LNCaP clone FGC (cell line): ENCODE measurements at regions not wholly inside any gene's neighbourhood (a gene's known extent, or its start where the extent isn't known, plus 50 kb on each side); places are given as distances from the start of the nearest gene placed in this dataset.

Experiments used
- DNase-seq: peaks from one replicate; pipeline ENCODE4 v3.0.0-alpha.2; 2011; ENCODE audit warnings: low read depth
- H3K4me3 ChIP-seq: 2 replicates; pipeline ENCODE4 v1.5.1; 2011; ENCODE audit warnings: mild to moderate bottlenecking, low read depth, low read length, control low read depth
- TF ChIP-seq, protein P1 (sequence below): IDR thresholded peaks from 2 replicates; pipeline ENCODE4 v1.5.1; 2012; ENCODE audit warnings: mild to moderate bottlenecking; ENCODE audit not compliant: control insufficient read depth, insufficient read depth; ENCODE audit errors: extremely low read depth

DNA sequence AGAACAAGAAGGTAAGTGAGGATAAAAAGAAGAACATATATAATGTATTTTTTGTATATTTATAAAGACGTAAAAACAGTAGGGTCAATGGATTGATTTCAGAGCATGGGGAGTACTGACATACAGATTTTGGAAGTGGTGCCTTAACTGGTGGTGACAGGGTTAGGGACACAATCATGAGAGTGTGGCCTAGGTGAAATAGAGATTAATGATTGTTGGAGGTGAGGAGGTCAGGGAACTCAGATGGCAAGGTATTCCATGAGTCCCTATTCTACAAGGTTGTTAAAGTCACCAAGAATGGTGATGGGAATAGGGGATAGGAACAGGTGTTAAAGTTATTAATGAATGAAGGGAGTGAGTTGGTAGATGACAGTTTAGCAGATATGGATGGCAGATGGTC, 210.8 kb downstream of the SEMA6A start:
- no peak for DNase-seq
- TF ChIP-seq, protein P1, sequence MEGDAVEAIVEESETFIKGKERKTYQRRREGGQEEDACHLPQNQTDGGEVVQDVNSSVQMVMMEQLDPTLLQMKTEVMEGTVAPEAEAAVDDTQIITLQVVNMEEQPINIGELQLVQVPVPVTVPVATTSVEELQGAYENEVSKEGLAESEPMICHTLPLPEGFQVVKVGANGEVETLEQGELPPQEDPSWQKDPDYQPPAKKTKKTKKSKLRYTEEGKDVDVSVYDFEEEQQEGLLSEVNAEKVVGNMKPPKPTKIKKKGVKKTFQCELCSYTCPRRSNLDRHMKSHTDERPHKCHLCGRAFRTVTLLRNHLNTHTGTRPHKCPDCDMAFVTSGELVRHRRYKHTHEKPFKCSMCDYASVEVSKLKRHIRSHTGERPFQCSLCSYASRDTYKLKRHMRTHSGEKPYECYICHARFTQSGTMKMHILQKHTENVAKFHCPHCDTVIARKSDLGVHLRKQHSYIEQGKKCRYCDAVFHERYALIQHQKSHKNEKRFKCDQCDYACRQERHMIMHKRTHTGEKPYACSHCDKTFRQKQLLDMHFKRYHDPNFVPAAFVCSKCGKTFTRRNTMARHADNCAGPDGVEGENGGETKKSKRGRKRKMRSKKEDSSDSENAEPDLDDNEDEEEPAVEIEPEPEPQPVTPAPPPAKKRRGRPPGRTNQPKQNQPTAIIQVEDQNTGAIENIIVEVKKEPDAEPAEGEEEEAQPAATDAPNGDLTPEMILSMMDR: no peak
- H3K4me3 ChIP-seq: no peak overlapping the region

DNA sequence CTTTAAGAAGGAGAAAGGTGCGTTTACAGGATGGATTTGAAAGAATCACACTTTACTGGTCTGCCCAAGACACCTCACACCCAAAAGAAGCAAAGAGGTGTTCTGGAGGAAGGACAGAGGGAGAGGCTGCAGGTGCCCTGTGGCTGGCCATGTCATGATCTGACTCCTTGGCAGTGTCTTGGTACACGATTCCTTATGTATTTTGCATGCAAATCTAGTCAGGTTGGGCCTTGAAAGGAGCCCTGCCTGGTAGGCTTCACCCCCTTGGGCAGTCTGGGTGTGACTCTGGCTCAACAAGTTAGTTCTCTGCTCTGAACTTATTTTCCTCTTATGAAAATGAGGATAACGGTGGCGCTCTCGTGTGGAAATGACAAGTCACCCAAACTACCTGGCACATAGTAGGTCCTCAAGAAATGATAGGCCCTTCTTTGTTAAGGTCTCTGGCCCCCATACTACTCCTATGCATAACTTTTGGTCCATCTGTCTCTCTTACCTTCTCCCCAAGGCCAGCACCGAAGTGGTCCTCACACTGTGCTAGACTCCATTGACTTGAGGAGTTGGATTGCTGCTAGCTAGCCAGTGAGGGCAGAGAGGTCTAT, 212.5 kb downstream of the SEMA6A start:
- TF ChIP-seq, protein P1: no peak
- H3K4me3 ChIP-seq: no peak overlapping the region
- no peak for DNase-seq

DNA sequence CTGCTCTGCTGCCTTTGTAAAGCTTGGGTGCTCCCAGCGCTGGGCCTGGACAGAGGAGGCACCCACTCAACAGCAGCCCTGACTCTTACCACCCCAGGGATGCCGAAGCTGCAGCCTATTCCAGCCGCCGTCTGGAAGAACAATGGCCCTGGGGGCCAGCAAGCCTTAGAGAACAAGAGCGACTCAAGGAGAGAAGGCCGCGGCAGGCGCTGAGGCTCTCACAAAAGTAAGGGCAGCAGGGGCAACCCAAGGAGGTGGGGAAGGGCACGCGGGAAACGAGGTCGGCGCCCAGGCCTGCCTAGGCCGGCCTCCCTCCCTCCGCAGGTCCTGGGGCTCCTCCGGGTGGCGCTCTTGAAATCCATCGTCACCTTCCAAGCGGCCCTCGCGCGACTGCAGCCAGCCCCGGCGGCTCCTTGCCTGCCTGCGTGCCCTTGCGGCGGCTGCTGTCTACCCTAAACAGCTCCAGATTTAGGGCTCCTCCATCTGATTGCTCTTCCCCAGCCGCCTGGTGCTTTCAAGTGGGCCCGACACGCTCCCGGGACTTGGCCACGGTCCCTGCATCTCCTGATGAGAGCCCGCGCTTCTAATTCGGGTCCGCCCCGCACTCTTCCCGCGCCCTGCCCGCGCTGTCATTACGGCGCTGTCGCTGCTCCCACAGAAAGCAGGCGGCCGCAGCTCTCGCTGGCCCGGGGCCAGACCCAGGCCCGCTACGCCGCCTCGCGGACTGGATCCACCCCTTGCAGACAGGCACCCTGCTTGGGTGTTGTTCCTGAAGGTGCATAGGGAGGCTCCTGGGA, 213.3 kb downstream of the SEMA6A start:
- DNase-seq: no peak
- TF ChIP-seq, protein P1: no peak
- H3K4me3 ChIP-seq: no peak overlapping the region

DNA sequence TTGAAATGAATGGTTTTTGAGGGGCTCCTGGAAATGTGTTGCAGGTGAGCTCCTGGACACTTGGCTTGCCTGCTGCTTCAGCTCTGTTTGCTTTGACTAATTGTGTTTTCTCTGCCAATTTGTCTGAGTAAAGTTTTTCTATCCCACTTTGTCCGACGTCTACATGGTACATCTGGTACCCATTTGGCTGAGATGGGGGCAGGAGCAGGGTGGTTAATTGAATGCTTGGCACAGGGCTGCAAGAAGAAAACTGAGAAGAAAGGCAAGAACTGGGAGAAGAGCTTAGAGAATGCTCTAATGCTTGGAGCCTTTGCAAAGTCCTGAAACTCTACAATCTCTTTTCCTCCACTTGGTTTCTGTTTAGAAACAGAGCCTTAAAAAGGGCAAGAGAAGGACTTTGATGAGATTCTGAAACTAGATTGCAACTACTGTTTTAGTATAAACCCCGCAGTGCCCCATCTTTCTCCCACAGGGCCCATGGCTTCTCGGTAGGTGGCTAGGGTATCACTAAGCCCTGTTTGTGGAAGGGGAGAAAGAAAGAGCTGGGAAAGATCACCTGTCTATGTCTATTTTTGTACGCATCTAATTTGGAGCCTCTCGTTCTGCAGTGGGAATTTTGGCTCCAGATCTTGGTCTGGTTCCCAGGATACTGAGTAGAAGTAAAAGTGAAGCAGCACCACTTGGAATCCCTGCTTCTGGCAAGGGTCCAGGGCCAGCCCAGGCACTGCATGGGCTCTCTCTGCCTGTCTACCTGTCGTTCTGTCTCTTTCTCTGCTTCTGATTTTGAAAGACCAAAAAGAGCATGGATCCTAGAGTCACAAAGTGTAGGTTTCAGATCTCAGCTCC, 214.4 kb downstream of the SEMA6A start:
- TF ChIP-seq, protein P1: no peak
- DNase-seq: no peak
- H3K4me3 ChIP-seq: no peak overlapping the region

DNA sequence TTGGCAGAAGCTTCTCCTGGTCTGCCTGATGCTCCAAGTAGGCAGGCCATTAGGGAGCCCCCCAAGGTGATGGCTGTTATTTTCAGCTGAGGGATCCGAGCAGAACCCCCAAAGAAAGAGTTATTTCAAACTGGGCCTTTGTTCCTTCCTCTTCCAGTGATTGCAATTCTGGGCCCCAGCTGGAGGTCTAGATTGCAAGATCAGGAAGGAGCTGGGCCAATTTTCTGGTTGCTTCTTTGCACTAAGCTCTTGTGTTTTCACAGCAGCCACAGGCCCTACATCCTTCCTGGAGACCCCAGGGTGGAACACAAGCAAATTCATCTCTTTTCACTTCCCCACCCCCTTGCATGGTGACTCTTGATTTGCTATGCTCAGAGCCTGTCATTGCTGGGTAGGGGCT, 215.0 kb downstream of the SEMA6A start:
- DNase-seq: no peak
- TF ChIP-seq, protein P1: no peak

DNA sequence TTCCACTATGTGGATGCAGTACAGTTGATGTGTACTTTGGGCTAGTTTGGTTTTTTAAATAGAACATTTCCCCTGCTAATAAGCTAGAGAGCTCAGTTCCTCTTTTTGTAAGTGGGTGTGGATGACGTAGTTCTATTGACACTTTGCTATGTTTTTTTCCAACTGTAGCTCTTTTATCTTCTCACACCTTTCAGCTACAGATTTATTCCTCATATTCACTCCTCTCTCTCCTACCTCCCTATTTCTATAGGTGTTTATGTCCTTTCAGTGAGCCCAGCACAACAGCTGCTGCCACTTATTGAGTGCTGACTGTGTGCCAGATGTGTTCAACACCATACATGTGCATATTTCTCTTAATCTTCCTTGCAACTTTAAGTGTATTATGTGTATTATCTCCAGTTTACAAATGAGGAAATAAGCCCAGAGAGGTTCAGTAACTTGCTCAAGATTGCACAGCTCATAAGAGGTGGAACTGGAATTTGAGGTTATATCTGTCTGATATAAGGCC, 215.7 kb downstream of the SEMA6A start:
- no peak overlapping the region for H3K4me3 ChIP-seq
- no peak for DNase-seq
- TF ChIP-seq, protein P1: no peak

More for the DNA sequence above, 215.0 kb downstream of the SEMA6A start:
- no peak overlapping the region for H3K4me3 ChIP-seq
